ENCODE measurements at regions not wholly inside any gene's neighbourhood (a gene's known extent, or its start where the extent isn't known, plus 50 kb on each side); places are given as distances from the start of the nearest gene placed in this dataset.

GRCh38 chr4:187158003-187158402 is 434.3 kb upstream of the FAT1 start:
- no peak for TF ChIP-seq CTCF (conservative IDR thresholded peaks at IDR 0.05; ENCODE audit: low read depth, low read length)
- TF ChIP-seq EZH2 (IDR thresholded peaks at IDR 0.05; ENCODE audit: borderline replicate concordance, low read depth, low read length, poor library complexity, severe bottlenecking), result no peak

Measured in A673 (cell line).